ENCODE measurements at regions not wholly inside any gene's neighbourhood (a gene's known extent, or its start where the extent isn't known, plus 50 kb on each side); places are given as distances from the start of the nearest gene placed in this dataset.

GRCh38 chr2:156009293-156009692, 323.2 kb downstream of the NR4A2 start:
- H3K4me3 ChIP-seq (ENCODE audit: extremely low read depth in 1 of 4, insufficient read depth in 2 of 4, low read depth in 3 of 4, low read length in 4 of 4) = no peak overlapping the region
- no peak overlapping the region for H2BK12ac ChIP-seq (ENCODE audit: low read depth, low read length)
- no peak overlapping the region for H3K27ac ChIP-seq (ENCODE audit: low read depth, low read length)
- no peak overlapping the region for H4K8ac ChIP-seq (ENCODE audit: extremely low read depth, insufficient read depth, low read length)
- no peaks in the 10 kb centered on the region for H3K36me3 ChIP-seq (ENCODE audit: control insufficient read depth in 2 of 4, insufficient read depth in 4 of 4, low read length in 3 of 4)
- H2BK120ac ChIP-seq (replicated peaks; ENCODE audit: low read depth, low read length) = no peak overlapping the region
- no peak overlapping the region for H3K4ac ChIP-seq (replicated peaks; ENCODE audit: insufficient read length, low read depth, low read length)
- H3K79me2 ChIP-seq (ENCODE audit: control insufficient read depth in 1 of 2, insufficient read depth in 2 of 2, low read length in 2 of 2) = no peaks in the 10 kb centered on the region
- no peak overlapping the region for H4K5ac ChIP-seq (ENCODE audit: insufficient read length, low read depth, low read length)
- H2AK5ac ChIP-seq (ENCODE audit: low read depth, low read length) = no peak overlapping the region
- no peaks in the 10 kb centered on the region for H4K20me1 ChIP-seq (replicated peaks in 1 of 2; ENCODE audit: control insufficient read depth in 1 of 2, insufficient read depth in 2 of 2, low read length in 2 of 2)
- no peak overlapping the region for H3K56ac ChIP-seq (replicated peaks; ENCODE audit: insufficient read length, low read depth, low read length)
- H3K23me2 ChIP-seq (ENCODE audit: low read depth, low read length) = no peaks in the 10 kb centered on the region
- no peak for TF ChIP-seq SIRT6 (IDR thresholded peaks at IDR 0.05; ENCODE audit: low read length)
- TF ChIP-seq RXRA (IDR thresholded peaks at IDR 0.05; ENCODE audit: insufficient read depth, low read depth, low read length) = no peak
- no peak for TF ChIP-seq SIN3A (conservative IDR thresholded peaks at IDR 0.05 in 1 of 2, IDR thresholded peaks at IDR 0.05 in 1 of 2; ENCODE audit: low read depth in 1 of 2, low read length in 2 of 2)
- TF ChIP-seq SAP30 (IDR thresholded peaks at IDR 0.05; ENCODE audit: insufficient read depth, insufficient replicate concordance, low read length) = no peak
- TF ChIP-seq GABPA (IDR thresholded peaks at IDR 0.05; ENCODE audit: borderline replicate concordance, insufficient read depth, low read length) = no peak
- no peak for TF ChIP-seq BCL11A (IDR thresholded peaks at IDR 0.05; ENCODE audit: low read depth in 2 of 2, low read length in 2 of 2)
- no peak for TF ChIP-seq JUN (IDR thresholded peaks at IDR 0.05; ENCODE audit: low read depth, low read length)
- no peak for TF ChIP-seq ZNF274 (IDR thresholded peaks at IDR 0.05; ENCODE audit: borderline replicate concordance, extremely low read depth, low read length)
- TF ChIP-seq RAD21 (IDR thresholded peaks at IDR 0.05 in 1 of 2, conservative IDR thresholded peaks at IDR 0.05 in 1 of 2; ENCODE audit: low read depth in 2 of 2, low read length in 2 of 2) = no peak
- H3K9ac ChIP-seq (replicated peaks in 1 of 4; ENCODE audit: extremely low read depth in 1 of 4, low read depth in 3 of 4, low read length in 3 of 4) = no peak overlapping the region
- H3K4me1 ChIP-seq (replicated peaks in 1 of 4; ENCODE audit: control insufficient read depth in 3 of 4, insufficient read depth in 4 of 4, low read length in 3 of 4) = no peaks in the 10 kb centered on the region; a peak in 1 of 7 replicates
- H2BK15ac ChIP-seq (ENCODE audit: low read length) = no peak overlapping the region
- CTCF ChIA-PET (ENCODE audit: partially characterized antibody) = no interaction called here
- no peak overlapping the region for H3K14ac ChIP-seq (ENCODE audit: insufficient read length)
- no peak overlapping the region for H2BK20ac ChIP-seq (ENCODE audit: low read length)
- no peak overlapping the region for H3K4me2 ChIP-seq (ENCODE audit: insufficient read depth in 1 of 2, low read depth in 2 of 2, low read length in 2 of 2)
- 84% methylated on average over 2 of the region's 2 CpGs; no CpG with 5 or more reads in 1 of the 2 experiments for WGBS, 2 experiments (ENCODE audit: extremely low coverage in 1 of 2, insufficient coverage in 1 of 2, insufficient read length in 1 of 2, insufficient replicate concordance in 2 of 2, low coverage in 1 of 2, low lambda C conversion rate in 2 of 2, missing lambda C conversion rate in 1 of 2)
- no peak overlapping the region for H2BK5ac ChIP-seq (ENCODE audit: low read depth, low read length)
- no peak for FAIRE-seq
- H3K23ac ChIP-seq (ENCODE audit: insufficient read length) = no peak overlapping the region
- H3K18ac ChIP-seq (ENCODE audit: extremely low read depth, low read length) = no peak overlapping the region
- 0 out of 4 replicates have a peak, but pooled peaks cover 0 to 3% of the 10 kb centered on the region in 2 experiments for H3K9me3 ChIP-seq (ENCODE audit: insufficient read depth in 2 of 2, low read depth in 1 of 2, low read length in 1 of 2)
- POLR2A ChIA-PET (ENCODE audit: partially characterized antibody) = no interaction called here
- H4K91ac ChIP-seq (replicated peaks; ENCODE audit: insufficient read length, low read length) = no peak overlapping the region
- H3K27me3 ChIP-seq (replicated peaks in 1 of 4; ENCODE audit: control insufficient read depth in 3 of 4, extremely low read depth in 1 of 4, insufficient read depth in 3 of 4, low read length in 3 of 4) = no peaks in the 10 kb centered on the region
- no peak overlapping the region for H2AFZ ChIP-seq (ENCODE audit: low read length)
- no peaks in the 10 kb centered on the region for H3K79me1 ChIP-seq (ENCODE audit: low read depth, low read length)
- no peak for DNase-seq (ENCODE audit: low read depth in 1 of 2, low spot score in 2 of 2)

Data from H1 (cell line).